Karpas-422 (cell line): ENCODE measurements at regions not wholly inside any gene's neighbourhood (a gene's known extent, or its start where the extent isn't known, plus 50 kb on each side); places are given as distances from the start of the nearest gene placed in this dataset.
A peak's percentile ranks its signal among the peaks of the same experiment; 100 is the strongest.

Source experiments
- DNase-seq: peaks from one replicate; pipeline ENCODE4 v3.0.0-alpha.2; 2015
- H2AFZ ChIP-seq: fragments of 200-600 bp; sonication (generic); 2 replicates; pipeline ENCODE4 v1.6.1; 2014; ENCODE audit warnings: antibody characterized with exemption, low read length, mixed read lengths
- H3K27ac ChIP-seq: fragments of 200-600 bp; sonication (generic); 2 replicates; pipeline ENCODE4 v1.5.1; 2014; ENCODE audit warnings: mild to moderate bottlenecking, low read length, moderate library complexity
- H3K27me3 ChIP-seq: fragments of 200-600 bp; sonication (generic); 2 replicates; pipeline ENCODE4 v1.6.1; 2014; ENCODE audit warnings: low read length, mixed read lengths
- H3K36me3 ChIP-seq: fragments of 200-600 bp; sonication (generic); 2 replicates; pipeline ENCODE4 v1.6.1; 2014; ENCODE audit warnings: low read length, mixed read lengths; ENCODE audit not compliant: insufficient read depth
- H3K4me1 ChIP-seq: fragments of 200-600 bp; sonication (generic); 2 replicates; pipeline ENCODE4 v1.6.1; 2014; ENCODE audit warnings: mild to moderate bottlenecking, low read length, mixed read lengths
- H3K4me2 ChIP-seq: fragments of 200-600 bp; sonication (generic); 2 replicates; pipeline ENCODE4 v1.6.1; 2014; ENCODE audit warnings: low read length, low read depth, mild to moderate bottlenecking; ENCODE audit not compliant: poor library complexity, severe bottlenecking
- H3K4me3 ChIP-seq: fragments of 200-600 bp; sonication (generic); 2 replicates; pipeline ENCODE4 v1.5.1; 2014; ENCODE audit warnings: mild to moderate bottlenecking, antibody characterized with exemption, low read length, mixed read lengths
- H3K79me2 ChIP-seq: fragments of 200-600 bp; sonication (generic); 2 replicates; pipeline ENCODE4 v1.6.1; 2014; ENCODE audit warnings: mild to moderate bottlenecking, low read length, mixed read lengths
- H3K9ac ChIP-seq: fragments of 200-600 bp; sonication (generic); 2 replicates; pipeline ENCODE4 v1.6.0; 2014; ENCODE audit warnings: low read length
- H3K9me2 ChIP-seq: fragments of 200-600 bp; sonication (generic), shearing (Covaris generic); replicated peaks from 2 replicates; pipeline ENCODE4 v1.6.0; 2014; ENCODE audit warnings: mild to moderate bottlenecking, low read length, moderate library complexity; ENCODE audit not compliant: insufficient read depth
- H3K9me3 ChIP-seq: fragments of 300-700, 200-600 bp; sonication (generic); 2 replicates; pipeline ENCODE4 v1.6.1; 2014; ENCODE audit warnings: low read length, mixed read lengths
- H4K20me1 ChIP-seq: fragments of 200-600 bp; sonication (generic); 2 replicates; pipeline ENCODE4 v1.6.1; 2014; ENCODE audit warnings: mild to moderate bottlenecking, antibody characterized with exemption, low read length, low read depth; ENCODE audit not compliant: insufficient read depth

GRCh38 chr9:23594421-23594820, 231.6 kb downstream of the ELAVL2 start:
- no peak overlapping the region for H2AFZ ChIP-seq
- H4K20me1 ChIP-seq: no peaks in the 10 kb centered on the region
- H3K4me2 ChIP-seq: no peak overlapping the region
- no peaks in the 10 kb centered on the region for H3K9me3 ChIP-seq
- H3K27me3 ChIP-seq: no peaks in the 10 kb centered on the region
- H3K4me1 ChIP-seq: peaks cover 25% of the 10 kb centered on the region
- no peak overlapping the region for H3K27ac ChIP-seq
- H3K9ac ChIP-seq: no peak overlapping the region
- H3K4me3 ChIP-seq: no peak overlapping the region
- no peaks in the 10 kb centered on the region for H3K36me3 ChIP-seq
- H3K79me2 ChIP-seq: no peaks in the 10 kb centered on the region
- no peak for DNase-seq
- H3K9me2 ChIP-seq: no peaks in the 10 kb centered on the region

- no peak overlapping the region for H3K4me3 ChIP-seq
- H3K36me3 ChIP-seq: no peaks in the 10 kb centered on the region; the same call in 1 of the 2 replicates
- H3K4me1 ChIP-seq: peaks cover 22% of the 10 kb centered on the region
These were observed 229.0 kb downstream of the ELAVL2 start for GRCh38 chr9:23596913-23597634.

GRCh38 chr9:23598994-23599393, 227.0 kb downstream of the ELAVL2 start:
- Histone ChIP-seq H3K79me2 (no peaks in the 10 kb centered on the region), H3K36me3 (no peaks in the 10 kb centered on the region; the same call in 1 of the 2 replicates), H2AFZ (no peak overlapping the region), H3K4me1 (peaks cover 32% of the 10 kb centered on the region), H3K9ac (no peak overlapping the region), H3K9me3 (no peaks in the 10 kb centered on the region), H4K20me1 (no peaks in the 10 kb centered on the region), H3K4me3 (no peak overlapping the region), H3K27me3 (no peaks in the 10 kb centered on the region), H3K4me2 (no peak overlapping the region), H3K9me2 (no peaks in the 10 kb centered on the region), H3K27ac (no peak overlapping the region)
- DNase-seq: no peak

More at GRCh38 chr9:23596913-23597634, 229.0 kb downstream of the ELAVL2 start:
- no peak overlapping the region for H3K4me2 ChIP-seq
- H4K20me1 ChIP-seq: no peaks in the 10 kb centered on the region
- H3K9me3 ChIP-seq: no peaks in the 10 kb centered on the region
- H3K9ac ChIP-seq: no peak overlapping the region
- no peak for DNase-seq
- H3K27me3 ChIP-seq: no peaks in the 10 kb centered on the region
- H3K9me2 ChIP-seq: no peaks in the 10 kb centered on the region
- H3K79me2 ChIP-seq: no peaks in the 10 kb centered on the region
- no peak overlapping the region for H3K27ac ChIP-seq
- no peak overlapping the region for H2AFZ ChIP-seq

GRCh38 chr9:23603311-23603710, 222.7 kb downstream of the ELAVL2 start:
- Histone ChIP-seq H2AFZ (no peak overlapping the region), H3K9me2 (no peaks in the 10 kb centered on the region), H3K27ac (no peak overlapping the region), H3K4me3 (no peak overlapping the region), H3K36me3 (no peaks in the 10 kb centered on the region; the same call in 1 of the 2 replicates), H4K20me1 (no peaks in the 10 kb centered on the region), H3K79me2 (no peaks in the 10 kb centered on the region), H3K4me2 (no peak overlapping the region), H3K4me1 (peaks cover 44% of the 10 kb centered on the region), H3K9me3 (no peaks in the 10 kb centered on the region), H3K27me3 (no peaks in the 10 kb centered on the region), H3K9ac (no peak overlapping the region)
- no peak for DNase-seq

- no peak overlapping the region for H3K27ac ChIP-seq
- H3K36me3 ChIP-seq: no peaks in the 10 kb centered on the region
- peaks cover 32% of the 10 kb centered on the region for H3K4me1 ChIP-seq
- H3K79me2 ChIP-seq: no peaks in the 10 kb centered on the region
- no peaks in the 10 kb centered on the region for H3K9me2 ChIP-seq
- DNase-seq: no peak
- no peak overlapping the region for H3K4me2 ChIP-seq
- H4K20me1 ChIP-seq: no peaks in the 10 kb centered on the region
- no peak overlapping the region for H2AFZ ChIP-seq
- H3K27me3 ChIP-seq: no peaks in the 10 kb centered on the region
- no peaks in the 10 kb centered on the region for H3K9me3 ChIP-seq
- H3K9ac ChIP-seq: no peak overlapping the region
- no peak overlapping the region for H3K4me3 ChIP-seq
These were observed 219.9 kb downstream of the ELAVL2 start for GRCh38 chr9:23606107-23606506.

GRCh38 chr9:23608456-23608855, 217.6 kb downstream of the ELAVL2 start:
- Histone ChIP-seq H2AFZ (no peak overlapping the region), H3K27me3 (no peaks in the 10 kb centered on the region), H3K4me3 (no peak overlapping the region), H3K27ac (no peak overlapping the region), H3K9me2 (no peaks in the 10 kb centered on the region), H3K9ac (no peak overlapping the region), H3K4me2 (no peak overlapping the region), H3K9me3 (no peaks in the 10 kb centered on the region), H3K79me2 (no peaks in the 10 kb centered on the region), H4K20me1 (no peaks in the 10 kb centered on the region), H3K4me1 (peaks cover 19% of the 10 kb centered on the region), H3K36me3 (no peaks in the 10 kb centered on the region)
- DNase-seq: no peak

GRCh38 chr9:23611869-23612268, 214.2 kb downstream of the ELAVL2 start:
- H2AFZ ChIP-seq: no peak overlapping the region

GRCh38 chr9:23615569-23615968, 210.5 kb downstream of the ELAVL2 start:
- Histone ChIP-seq H4K20me1 (no peaks in the 10 kb centered on the region), H2AFZ (no peak overlapping the region), H3K9ac (no peak overlapping the region), H3K27ac (no peak overlapping the region), H3K4me3 (no peak overlapping the region), H3K9me3 (no peaks in the 10 kb centered on the region), H3K36me3 (no peaks in the 10 kb centered on the region), H3K9me2 (no peaks in the 10 kb centered on the region), H3K79me2 (no peaks in the 10 kb centered on the region), H3K4me2 (no peak overlapping the region), H3K4me1 (peaks cover 6% of the 10 kb centered on the region), H3K27me3 (no peaks in the 10 kb centered on the region)
- peak; percentile 21 for DNase-seq

More at GRCh38 chr9:23611869-23612268, 214.2 kb downstream of the ELAVL2 start:
- no peak for DNase-seq
- H4K20me1 ChIP-seq: no peaks in the 10 kb centered on the region
- no peak overlapping the region for H3K27ac ChIP-seq
- H3K4me3 ChIP-seq: no peak overlapping the region
- H3K36me3 ChIP-seq: no peaks in the 10 kb centered on the region
- no peak overlapping the region for H3K9ac ChIP-seq
- no peaks in the 10 kb centered on the region for H3K79me2 ChIP-seq
- H3K9me2 ChIP-seq: no peaks in the 10 kb centered on the region
- no peaks in the 10 kb centered on the region for H3K9me3 ChIP-seq
- H3K4me2 ChIP-seq: no peak overlapping the region
- H3K4me1 ChIP-seq: peaks cover 6% of the 10 kb centered on the region
- no peaks in the 10 kb centered on the region for H3K27me3 ChIP-seq
